Caco-2 (cell line): ENCODE measurements at regions not wholly inside any gene's neighbourhood (a gene's known extent, or its start where the extent isn't known, plus 50 kb on each side); places are given as distances from the start of the nearest gene placed in this dataset.

Experiments
- BruUV-seq: library from RNA; stranded (reverse); fragments of 400-500 nt; replicated peaks from 2 replicates; lab custom pipeline; 2021; lab: Mats Ljungman, UMichigan
- CTCF ChIA-PET: fragments of 300-600 bp; sonication (Branson Sonifier 250); formaldehyde crosslinking; loops from one replicate; lab custom pipeline; 2022; ENCODE audit warnings: antibody characterized with exemption; lab: Charles Lee
- POLR2A ChIA-PET: fragments of 300-600 bp; sonication (Branson Sonifier 250); formaldehyde crosslinking; loops from one replicate; lab custom pipeline; 2022; ENCODE audit warnings: antibody characterized with exemption; lab: Charles Lee
- DNase-seq, 2 experiments: peaks; one replicate each; pipeline versions ENCODE4 v3.0.0 to v3.0.0-alpha.2; 2020 to 2022
- H3K27me3 ChIP-seq: replicated peaks from 2 replicates; pipeline ENCODE4 v1.6.0; 2011; ENCODE audit warnings: low read length; ENCODE audit not compliant: control insufficient read depth, insufficient read depth
- H3K36me3 ChIP-seq: 2 replicates; pipeline ENCODE4 v1.5.1; 2011; ENCODE audit warnings: low read length; ENCODE audit not compliant: control insufficient read depth, insufficient read depth
- H3K4me1 ChIP-seq: fragments of 250-450 bp; sonication (Bioruptor Pico); 2 replicates; pipeline ENCODE4 v1.5.1; 2020; ENCODE audit warnings: mild to moderate bottlenecking
- H3K4me3 ChIP-seq: 2 replicates; pipeline ENCODE4 v1.5.1; 2011; ENCODE audit warnings: low read depth, mild to moderate bottlenecking, control low read depth, low read length
- H3K9me3 ChIP-seq: fragments of 250-450 bp; sonication (Bioruptor Pico); 2 replicates; pipeline ENCODE4 v1.5.1; 2020; ENCODE audit warnings: mild to moderate bottlenecking, moderate library complexity
- H3K27ac Mint-ChIP-seq: one replicate; pipeline ENCODE4 v1.8.0; 2022; ENCODE audit warnings: mixed read lengths; ENCODE audit not compliant: unreplicated experiment
- H3K27me3 Mint-ChIP-seq: one replicate; pipeline ENCODE4 v1.8.0; 2022; ENCODE audit warnings: mixed read lengths; ENCODE audit not compliant: insufficient read depth, unreplicated experiment
- H3K36me3 Mint-ChIP-seq: one replicate; pipeline ENCODE4 v1.8.0; 2022; ENCODE audit warnings: mild to moderate bottlenecking, mixed read lengths; ENCODE audit not compliant: insufficient read depth, unreplicated experiment
- H3K4me1 Mint-ChIP-seq: one replicate; pipeline ENCODE4 v1.8.0; 2022; ENCODE audit warnings: low read depth, mixed read lengths; ENCODE audit not compliant: unreplicated experiment
- H3K4me3 Mint-ChIP-seq: one replicate; pipeline ENCODE4 v1.8.0; 2022; ENCODE audit warnings: mild to moderate bottlenecking, moderate library complexity, mixed read lengths; ENCODE audit not compliant: unreplicated experiment
- H3K9me3 Mint-ChIP-seq: one replicate; pipeline ENCODE4 v1.8.0; 2022; ENCODE audit warnings: mixed read lengths; ENCODE audit not compliant: unreplicated experiment
- intact Hi-C: fragments of 100-400 bp; cut with micrococcal nuclease; formaldehyde crosslinking; loops from one replicate; pipeline ENCODE4 v1.10.0; 2022; ENCODE audit not compliant: unreplicated experiment
- TF ChIP-seq, protein P1 (sequence below), 2 experiments: fragments of 200-600 bp in 1 of 2; IDR thresholded peaks; 1 replicate in 1 of 2; 2 replicates in 1 of 2; pipeline versions ENCODE4 v1.5.1 to v1.8.0; 2011 to 2022; ENCODE audit warnings: antibody characterized with exemption in 1 of 2, control low read depth in 1 of 2, inconsistent platforms in 1 of 2, low read depth in 1 of 2, low read length in 1 of 2, mild to moderate bottlenecking in 1 of 2, moderate library complexity in 1 of 2; ENCODE audit not compliant: insufficient read depth in 1 of 2, severe bottlenecking in 1 of 2, unreplicated experiment in 1 of 2

GRCh38 chr17:70774339-70775117, 605.2 kb downstream of the KCNJ2 start:
- POLR2A ChIA-PET: interaction anchor here (0.5 kb wide), 1 partner anchor 504 kb away, joined by 3 read pairs; no protein-coding TSS in a partner anchor
- DNase-seq: no peak
- Histone ChIP-seq H3K4me1 (no peaks in the 10 kb centered on the region), H3K36me3 (no peaks in the 10 kb centered on the region), H3K4me3 (no peak overlapping the region), H3K27me3 (no peaks in the 10 kb centered on the region), H3K9me3 (no peaks in the 10 kb centered on the region)
- Mint-ChIP-seq H3K4me3 (no peak overlapping the region), H3K36me3 (no peaks in the 10 kb centered on the region), H3K9me3 (no peaks in the 10 kb centered on the region), H3K4me1 (no peaks in the 10 kb centered on the region), H3K27ac (no peak overlapping the region), H3K27me3 (no peaks in the 10 kb centered on the region)
- no TSS peak for BruUV-seq
- intact Hi-C loops: no loop called here
- CTCF ChIA-PET: no interaction called here
- TF ChIP-seq, protein P1, sequence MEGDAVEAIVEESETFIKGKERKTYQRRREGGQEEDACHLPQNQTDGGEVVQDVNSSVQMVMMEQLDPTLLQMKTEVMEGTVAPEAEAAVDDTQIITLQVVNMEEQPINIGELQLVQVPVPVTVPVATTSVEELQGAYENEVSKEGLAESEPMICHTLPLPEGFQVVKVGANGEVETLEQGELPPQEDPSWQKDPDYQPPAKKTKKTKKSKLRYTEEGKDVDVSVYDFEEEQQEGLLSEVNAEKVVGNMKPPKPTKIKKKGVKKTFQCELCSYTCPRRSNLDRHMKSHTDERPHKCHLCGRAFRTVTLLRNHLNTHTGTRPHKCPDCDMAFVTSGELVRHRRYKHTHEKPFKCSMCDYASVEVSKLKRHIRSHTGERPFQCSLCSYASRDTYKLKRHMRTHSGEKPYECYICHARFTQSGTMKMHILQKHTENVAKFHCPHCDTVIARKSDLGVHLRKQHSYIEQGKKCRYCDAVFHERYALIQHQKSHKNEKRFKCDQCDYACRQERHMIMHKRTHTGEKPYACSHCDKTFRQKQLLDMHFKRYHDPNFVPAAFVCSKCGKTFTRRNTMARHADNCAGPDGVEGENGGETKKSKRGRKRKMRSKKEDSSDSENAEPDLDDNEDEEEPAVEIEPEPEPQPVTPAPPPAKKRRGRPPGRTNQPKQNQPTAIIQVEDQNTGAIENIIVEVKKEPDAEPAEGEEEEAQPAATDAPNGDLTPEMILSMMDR (IDR thresholded peaks at IDR 0.05; ENCODE audit: insufficient read depth in 1 of 2, low read depth in 1 of 2, low read length in 1 of 2, severe bottlenecking in 1 of 2, unreplicated experiment in 1 of 2): no peak

- H3K4me3 Mint-ChIP-seq: no peak overlapping the region
- H3K27me3 Mint-ChIP-seq: no peaks in the 10 kb centered on the region
- H3K9me3 ChIP-seq: no peaks in the 10 kb centered on the region
- no peaks in the 10 kb centered on the region for H3K4me1 Mint-ChIP-seq
- BruUV-seq: no TSS peak
- TF ChIP-seq, protein P1 (IDR thresholded peaks at IDR 0.05; ENCODE audit: insufficient read depth in 1 of 2, low read depth in 1 of 2, low read length in 1 of 2, severe bottlenecking in 1 of 2, unreplicated experiment in 1 of 2): no peak
- H3K9me3 Mint-ChIP-seq: no peaks in the 10 kb centered on the region
- no peaks in the 10 kb centered on the region for H3K36me3 ChIP-seq
- H3K4me3 ChIP-seq: no peak overlapping the region
- CTCF ChIA-PET: no interaction called here
- POLR2A ChIA-PET: no interaction called here
- H3K4me1 ChIP-seq: no peaks in the 10 kb centered on the region
- no peaks in the 10 kb centered on the region for H3K27me3 ChIP-seq
- H3K36me3 Mint-ChIP-seq: no peaks in the 10 kb centered on the region
- DNase-seq: no peak
- H3K27ac Mint-ChIP-seq: no peak overlapping the region
- intact Hi-C loops: no loop called here
These were observed 606.3 kb downstream of the KCNJ2 start for GRCh38 chr17:70775679-70776078.

DNA sequence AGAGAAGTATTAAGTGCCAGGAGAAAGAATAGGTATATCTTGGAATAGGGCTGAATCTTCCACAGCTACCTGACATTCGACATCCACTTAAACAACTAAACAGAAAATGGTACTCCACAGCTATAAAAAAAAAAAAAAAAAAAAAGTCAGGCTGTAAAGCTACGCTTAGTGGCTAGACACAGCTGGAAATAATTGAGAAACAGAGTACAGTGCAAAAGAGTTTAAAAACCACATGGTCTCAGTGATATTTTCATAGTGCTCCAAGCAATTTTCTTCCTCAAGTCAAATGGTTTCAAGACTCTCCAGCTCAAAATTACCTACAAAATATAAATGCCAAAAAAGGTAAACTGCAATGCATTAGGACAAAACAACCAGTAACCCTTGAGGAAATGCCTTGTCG, 607.1 kb downstream of the KCNJ2 start:
- H3K4me3 ChIP-seq: no peak overlapping the region
- no peak overlapping the region for H3K4me3 Mint-ChIP-seq
- H3K27me3 ChIP-seq: no peaks in the 10 kb centered on the region
- no peaks in the 10 kb centered on the region for H3K4me1 ChIP-seq
- TF ChIP-seq, protein P1 (IDR thresholded peaks at IDR 0.05; ENCODE audit: insufficient read depth in 1 of 2, low read depth in 1 of 2, low read length in 1 of 2, severe bottlenecking in 1 of 2, unreplicated experiment in 1 of 2): no peak
- DNase-seq: no peak
- no peaks in the 10 kb centered on the region for H3K36me3 ChIP-seq
- CTCF ChIA-PET: no interaction called here
- no peaks in the 10 kb centered on the region for H3K27me3 Mint-ChIP-seq
- no peaks in the 10 kb centered on the region for H3K36me3 Mint-ChIP-seq
- no peaks in the 10 kb centered on the region for H3K9me3 ChIP-seq
- intact Hi-C loops: no loop called here
- H3K27ac Mint-ChIP-seq: no peak overlapping the region
- no peaks in the 10 kb centered on the region for H3K9me3 Mint-ChIP-seq
- no peaks in the 10 kb centered on the region for H3K4me1 Mint-ChIP-seq
- POLR2A ChIA-PET: no interaction called here
- BruUV-seq: no TSS peak
